WTC11 (cell line): ENCODE measurements at regions not wholly inside any gene's neighbourhood (a gene's known extent, or its start where the extent isn't known, plus 50 kb on each side); places are given as distances from the start of the nearest gene placed in this dataset.

Experiments
- ATAC-seq: fragments of 200-7000 bp; cut with Tn5 transposase; 2 replicates; pipeline ENCODE4 v1.10.0; 2021; ENCODE audit warnings: mild to moderate bottlenecking, moderate library complexity
- CTCF ChIA-PET: fragments of 300-600 bp; sonication (Branson Sonifier 250); formaldehyde crosslinking; loops from one replicate; lab custom pipeline; 2021; ENCODE audit warnings: antibody characterized with exemption; lab: Charles Lee
- POLR2A ChIA-PET: fragments of 350-600 bp; sonication (Branson Sonifier 250); formaldehyde crosslinking; loops from one replicate; lab custom pipeline; 2021; ENCODE audit warnings: antibody characterized with exemption; lab: Charles Lee
- DNase-seq: peaks from one replicate; pipeline ENCODE4 v3.0.0; 2021; ENCODE audit warnings: low spot score
- H3K27ac Mint-ChIP-seq: 2 replicates; pipeline ENCODE4 v1.8.0; 2021; ENCODE audit warnings: mixed read lengths
- H3K27me3 Mint-ChIP-seq: 2 replicates; pipeline ENCODE4 v1.8.0; 2021; ENCODE audit warnings: low read depth, mild to moderate bottlenecking, moderate library complexity, mixed read lengths
- H3K36me3 Mint-ChIP-seq: 2 replicates; pipeline ENCODE4 v1.8.0; 2021; ENCODE audit warnings: mixed read lengths
- H3K4me1 Mint-ChIP-seq: 2 replicates; pipeline ENCODE4 v1.8.0; 2022; ENCODE audit warnings: mixed read lengths
- H3K4me3 Mint-ChIP-seq: 2 replicates; pipeline ENCODE4 v1.8.0; 2021; ENCODE audit warnings: mild to moderate bottlenecking, moderate library complexity, mixed read lengths
- H3K9me3 Mint-ChIP-seq: 2 replicates; pipeline ENCODE4 v1.8.0; 2021; ENCODE audit warnings: mixed read lengths
- CDX4 ChIP-seq: fragments of 250-450 bp; sonication (Bioruptor Pico); IDR thresholded peaks from 2 replicates; pipeline ENCODE4 v1.9.0; 2021; ENCODE audit warnings: moderate library complexity, mild to moderate bottlenecking, inconsistent platforms, borderline replicate concordance
- E2F4 ChIP-seq: sonication (generic); formaldehyde crosslinking; IDR thresholded peaks from 2 replicates; pipeline ENCODE4 v1.8.1; 2022; ENCODE audit warnings: low read depth, mild to moderate bottlenecking, moderate library complexity, missing genetic modification reagents, borderline replicate concordance
- GRHL2 ChIP-seq: fragments of 250-450 bp; sonication (Bioruptor Pico); IDR thresholded peaks from 2 replicates; pipeline ENCODE4 v1.8.0; 2022; ENCODE audit warnings: mild to moderate bottlenecking, moderate library complexity; ENCODE audit not compliant: insufficient replicate concordance, severe bottlenecking
- GTF2I ChIP-seq: fragments of 250-450 bp; sonication (Bioruptor Pico); conservative IDR thresholded peaks from 2 replicates; pipeline ENCODE4 v1.4.0; 2021; ENCODE audit warnings: mild to moderate bottlenecking
- HMGA2 ChIP-seq: fragments of 250-450 bp; sonication (Bioruptor Pico); IDR thresholded peaks from 2 replicates; pipeline ENCODE4 v1.4.0; 2021; ENCODE audit warnings: mild to moderate bottlenecking, moderate library complexity
- IRF1 ChIP-seq: sonication (generic); formaldehyde crosslinking; IDR thresholded peaks from 2 replicates; pipeline ENCODE4 v1.8.0; 2023; ENCODE audit warnings: missing genetic modification reagents
- JAZF1 ChIP-seq: fragments of 250-450 bp; sonication (Bioruptor Pico); IDR thresholded peaks from 2 replicates; pipeline ENCODE4 v1.9.0; 2021; ENCODE audit warnings: moderate library complexity, mild to moderate bottlenecking, inconsistent platforms
- MLX ChIP-seq: sonication (generic); formaldehyde crosslinking; IDR thresholded peaks from 2 replicates; pipeline ENCODE4 v1.8.1; 2023; ENCODE audit warnings: mild to moderate bottlenecking, missing genetic modification reagents, moderate library complexity
- PREB ChIP-seq: sonication (generic); formaldehyde crosslinking; IDR thresholded peaks from 2 replicates; pipeline ENCODE4 v1.8.1; 2022; ENCODE audit warnings: mild to moderate bottlenecking, missing genetic modification reagents, moderate library complexity, borderline replicate concordance
- RELA ChIP-seq: sonication (generic); formaldehyde crosslinking; IDR thresholded peaks from 2 replicates; pipeline ENCODE4 v1.8.1; 2022; ENCODE audit warnings: missing genetic modification reagents, mild to moderate bottlenecking, borderline replicate concordance
- RORB ChIP-seq: fragments of 250-450 bp; sonication (Bioruptor Pico); IDR thresholded peaks from 2 replicates; pipeline ENCODE4 v1.9.0; 2021; ENCODE audit warnings: mild to moderate bottlenecking
- SMAD4 ChIP-seq: sonication (generic); formaldehyde crosslinking; IDR thresholded peaks from 2 replicates; pipeline ENCODE4 v1.8.0; 2022; ENCODE audit warnings: mild to moderate bottlenecking, missing genetic modification reagents
- STAT6 ChIP-seq: sonication (generic); formaldehyde crosslinking; conservative IDR thresholded peaks from 2 replicates; pipeline ENCODE4 v1.8.1; 2023; ENCODE audit warnings: mild to moderate bottlenecking, low read depth, missing genetic modification reagents, moderate library complexity
- TEAD1 ChIP-seq: sonication (generic); formaldehyde crosslinking; IDR thresholded peaks from 2 replicates; pipeline ENCODE4 v1.8.0; 2022; ENCODE audit warnings: mild to moderate bottlenecking, missing genetic modification reagents
- ZBTB43 ChIP-seq: sonication (generic); formaldehyde crosslinking; IDR thresholded peaks from 2 replicates; pipeline ENCODE4 v1.8.1; 2023; ENCODE audit warnings: mild to moderate bottlenecking, missing genetic modification reagents

GRCh38 chr6:87897013-87897412, 150.6 kb upstream of the SPACA1 start (continued):
- TF ChIP-seq RELA (CRISPR knock-in tag) (no peak), ZBTB43 (CRISPR knock-in tag) (no peak), TEAD1 (CRISPR knock-in tag) (no peak), SMAD4 (CRISPR knock-in tag) (no peak), JAZF1 (CRISPR knock-in tag) (no peak), RORB (no peak), CDX4 (CRISPR knock-in tag) (no peak), HMGA2 (no peak), GRHL2 (CRISPR knock-in tag) (no peak)

GRCh38 chr6:87887266-87887665, 160.4 kb upstream of the SPACA1 start:
- ATAC-seq: no peak
- Mint-ChIP-seq H3K27ac (no peak overlapping the region), H3K9me3 (peaks cover 4% of the 10 kb centered on the region)

More at GRCh38 chr6:87887266-87887665, 160.4 kb upstream of the SPACA1 start:
- Mint-ChIP-seq H3K4me1 (peaks cover 9% of the 10 kb centered on the region), H3K27me3 (no peaks in the 10 kb centered on the region), H3K36me3 (no peaks in the 10 kb centered on the region), H3K4me3 (no peak overlapping the region)
- POLR2A ChIA-PET: no interaction called here
- CTCF ChIA-PET: no interaction called here
- TF ChIP-seq E2F4 (CRISPR knock-in tag) (no peak), MLX (CRISPR knock-in tag) (no peak), STAT6 (CRISPR knock-in tag) (no peak), HMGA2 (no peak), PREB (CRISPR knock-in tag) (no peak), GTF2I (CRISPR knock-in tag) (no peak), IRF1 (CRISPR knock-in tag) (no peak)
- TF ChIP-seq, all 79 proteins: peak for 0
- DNase-seq: no peak
